ENCODE measurements at regions not wholly inside any gene's neighbourhood (a gene's known extent, or its start where the extent isn't known, plus 50 kb on each side); places are given as distances from the start of the nearest gene placed in this dataset.

GRCh38 chr17:73802314-73802713 is 158.1 kb upstream of the SDK2 start:
- intact Hi-C loops (cut with micrococcal nuclease) = no loop called here
- no peak for TF ChIP-seq CTCF (IDR thresholded peaks at IDR 0.05)
- Mint-ChIP-seq H3K36me3 (ENCODE audit: low read depth) (no peaks in the 10 kb centered on the region), H3K4me1 (no peaks in the 10 kb centered on the region), H3K27me3 (peaks cover 51% of the 10 kb centered on the region), H3K27ac (no peak overlapping the region), H3K4me3 (no peak overlapping the region), H3K9me3 (peaks cover 12% of the 10 kb centered on the region)
- ATAC-seq (ENCODE audit: low read depth) (no peak), DNase-seq (no peak)
- ChIA-PET POLR2A (no interaction called here), CTCF (no interaction called here)

- no peak for DNase-seq
- no peaks in the 10 kb centered on the region for H3K36me3 Mint-ChIP-seq (ENCODE audit: low read depth)
- peaks cover 12% of the 10 kb centered on the region for H3K9me3 Mint-ChIP-seq
- POLR2A ChIA-PET = no interaction called here
- no peak for TF ChIP-seq CTCF (IDR thresholded peaks at IDR 0.05)
- H3K4me1 Mint-ChIP-seq = no peaks in the 10 kb centered on the region
- CTCF ChIA-PET = no interaction called here
- intact Hi-C loops (cut with micrococcal nuclease) = no loop called here
- no peak overlapping the region for H3K27ac Mint-ChIP-seq
- no peak for ATAC-seq (ENCODE audit: low read depth)
- no peak overlapping the region for H3K4me3 Mint-ChIP-seq
- peaks cover 50% of the 10 kb centered on the region for H3K27me3 Mint-ChIP-seq
Measured at GRCh38 chr17:73802871-73803270, 158.6 kb upstream of the SDK2 start.

GRCh38 chr17:73803964-73804435 is 159.8 kb upstream of the SDK2 start:
- intact Hi-C loops (cut with micrococcal nuclease) = no loop called here
- no peak for ATAC-seq (ENCODE audit: low read depth)
- no peaks in the 10 kb centered on the region for H3K36me3 Mint-ChIP-seq (ENCODE audit: low read depth)
- no peak for TF ChIP-seq CTCF (IDR thresholded peaks at IDR 0.05)
- H3K4me1 Mint-ChIP-seq = no peaks in the 10 kb centered on the region
- CTCF ChIA-PET = no interaction called here
- DNase-seq = no peak
- no peak overlapping the region for H3K4me3 Mint-ChIP-seq
- peaks cover 44% of the 10 kb centered on the region for H3K27me3 Mint-ChIP-seq
- no peak overlapping the region for H3K27ac Mint-ChIP-seq
- POLR2A ChIA-PET = no interaction called here
- H3K9me3 Mint-ChIP-seq = peaks cover 12% of the 10 kb centered on the region

GRCh38 chr17:73806768-73807167 is 162.5 kb upstream of the SDK2 start:
- H3K4me1 Mint-ChIP-seq = no peaks in the 10 kb centered on the region
- intact Hi-C loops (cut with micrococcal nuclease) = no loop called here
- H3K27me3 Mint-ChIP-seq = peaks cover 30% of the 10 kb centered on the region
- H3K4me3 Mint-ChIP-seq = no peak overlapping the region
- POLR2A ChIA-PET = no interaction called here
- CTCF ChIA-PET = no interaction called here
- peaks cover 12% of the 10 kb centered on the region for H3K9me3 Mint-ChIP-seq
- no peak overlapping the region for H3K27ac Mint-ChIP-seq
- no peaks in the 10 kb centered on the region for H3K36me3 Mint-ChIP-seq (ENCODE audit: low read depth)
- TF ChIP-seq CTCF (IDR thresholded peaks at IDR 0.05) = no peak
- ATAC-seq (ENCODE audit: low read depth) (no peak), DNase-seq (no peak)

GRCh38 chr17:73813201-73813600 is 169.0 kb upstream of the SDK2 start:
- Mint-ChIP-seq H3K4me3 (no peak overlapping the region), H3K9me3 (no peaks in the 10 kb centered on the region), H3K4me1 (no peaks in the 10 kb centered on the region), H3K27me3 (no peaks in the 10 kb centered on the region), H3K36me3 (ENCODE audit: low read depth) (no peaks in the 10 kb centered on the region), H3K27ac (no peak overlapping the region)
- CTCF ChIA-PET = no interaction called here
- DNase-seq (no peak), ATAC-seq (ENCODE audit: low read depth) (no peak)
- intact Hi-C loops (cut with micrococcal nuclease) = no loop called here
- POLR2A ChIA-PET = no interaction called here
- no peak for TF ChIP-seq CTCF (IDR thresholded peaks at IDR 0.05)
